ENCODE measurements at regions not wholly inside any gene's neighbourhood (a gene's known extent, or its start where the extent isn't known, plus 50 kb on each side); places are given as distances from the start of the nearest gene placed in this dataset.
"Not testable (repeated sequence)": the region's sequence is repeated elsewhere in the genome, so short reads cannot be mapped to it uniquely, and the experiment has no call there.

DNA sequence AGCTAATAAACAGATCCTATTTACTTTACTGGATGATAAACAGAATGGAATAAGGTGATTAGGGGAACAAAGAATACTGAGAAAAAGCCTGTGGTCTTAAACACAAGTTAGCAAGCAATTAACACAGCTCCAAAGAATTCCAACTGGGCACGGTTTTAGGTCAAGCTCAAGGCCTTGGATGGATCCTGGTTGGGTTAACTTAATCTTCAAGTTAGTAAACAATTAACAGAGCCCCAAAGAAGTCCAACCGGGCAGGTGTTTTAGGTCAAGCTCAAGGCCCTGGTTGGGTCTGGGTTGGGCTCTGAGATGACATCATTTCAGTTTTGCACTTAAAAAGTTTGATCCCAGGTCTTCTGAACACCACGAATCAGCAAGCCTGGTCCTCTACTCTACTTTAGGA lies 1086.3 kb upstream of the TMPRSS15 start:
- ChIA-PET CTCF (no interaction called here), POLR2A (no interaction called here)
- no peak for DNase-seq (ENCODE audit: extremely low spot score)
- no peak for TF ChIP-seq CTBP1 (IDR thresholded peaks at IDR 0.05; ENCODE audit: borderline replicate concordance)
- TF ChIP-seq NFRKB (IDR thresholded peaks at IDR 0.05): no peak
- no peak for TF ChIP-seq SUZ12 (IDR thresholded peaks at IDR 0.05)
- no peak for TF ChIP-seq FOXK2 (IDR thresholded peaks at IDR 0.05)
- TF ChIP-seq ELF4 (IDR thresholded peaks at IDR 0.05): no peak

DNA sequence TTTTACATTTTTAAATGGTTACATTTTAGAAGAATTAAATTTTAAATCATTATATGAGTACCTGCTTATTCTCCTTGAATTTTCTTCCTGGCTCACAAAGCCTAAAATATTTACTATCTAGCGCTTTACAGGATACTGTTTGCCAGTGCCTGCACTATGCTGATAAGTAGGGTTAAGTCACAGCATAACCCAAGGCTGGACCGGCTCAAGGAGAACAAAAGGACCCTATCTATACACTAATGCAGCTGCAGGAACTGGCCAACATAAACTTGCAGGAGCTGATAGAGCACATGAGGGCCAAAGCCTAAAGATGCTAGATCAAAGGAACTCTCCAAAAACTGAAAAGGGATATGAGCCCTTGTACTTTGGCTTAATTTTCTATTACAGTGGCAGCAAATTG lies 1086.9 kb upstream of the TMPRSS15 start:
- CTCF ChIA-PET: no interaction called here
- POLR2A ChIA-PET: no interaction called here
- TF ChIP-seq SUZ12 (IDR thresholded peaks at IDR 0.05) (no peak), LEF1 (IDR thresholded peaks at IDR 0.05; ENCODE audit: borderline replicate concordance) (no peak), FOXM1 (IDR thresholded peaks at IDR 0.05; ENCODE audit: borderline replicate concordance) (no peak), SP1 (IDR thresholded peaks at IDR 0.05) (no peak), FOXA1 (IDR thresholded peaks at IDR 0.05) (no peak), FOXK2 (IDR thresholded peaks at IDR 0.05) (no peak), HDGF (IDR thresholded peaks at IDR 0.05; ENCODE audit: borderline replicate concordance) (no peak), TARDBP (IDR thresholded peaks at IDR 0.05) (no peak), CTBP1 (IDR thresholded peaks at IDR 0.05; ENCODE audit: borderline replicate concordance) (no peak), BHLHE40 (IDR thresholded peaks at IDR 0.05; ENCODE audit: borderline replicate concordance) (no peak), ELF4 (IDR thresholded peaks at IDR 0.05) (no peak), L3MBTL2 (conservative IDR thresholded peaks at IDR 0.05) (no peak), NFRKB (IDR thresholded peaks at IDR 0.05) (no peak), ZNF384 (IDR thresholded peaks at IDR 0.05) (no peak), ARNT (IDR thresholded peaks at IDR 0.05) (no peak)
- TF ChIP-seq, protein P1, sequence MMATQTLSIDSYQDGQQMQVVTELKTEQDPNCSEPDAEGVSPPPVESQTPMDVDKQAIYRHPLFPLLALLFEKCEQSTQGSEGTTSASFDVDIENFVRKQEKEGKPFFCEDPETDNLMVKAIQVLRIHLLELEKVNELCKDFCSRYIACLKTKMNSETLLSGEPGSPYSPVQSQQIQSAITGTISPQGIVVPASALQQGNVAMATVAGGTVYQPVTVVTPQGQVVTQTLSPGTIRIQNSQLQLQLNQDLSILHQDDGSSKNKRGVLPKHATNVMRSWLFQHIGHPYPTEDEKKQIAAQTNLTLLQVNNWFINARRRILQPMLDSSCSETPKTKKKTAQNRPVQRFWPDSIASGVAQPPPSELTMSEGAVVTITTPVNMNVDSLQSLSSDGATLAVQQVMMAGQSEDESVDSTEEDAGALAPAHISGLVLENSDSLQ (IDR thresholded peaks at IDR 0.05): no peak
- DNase-seq (ENCODE audit: extremely low spot score): no peak

DNA sequence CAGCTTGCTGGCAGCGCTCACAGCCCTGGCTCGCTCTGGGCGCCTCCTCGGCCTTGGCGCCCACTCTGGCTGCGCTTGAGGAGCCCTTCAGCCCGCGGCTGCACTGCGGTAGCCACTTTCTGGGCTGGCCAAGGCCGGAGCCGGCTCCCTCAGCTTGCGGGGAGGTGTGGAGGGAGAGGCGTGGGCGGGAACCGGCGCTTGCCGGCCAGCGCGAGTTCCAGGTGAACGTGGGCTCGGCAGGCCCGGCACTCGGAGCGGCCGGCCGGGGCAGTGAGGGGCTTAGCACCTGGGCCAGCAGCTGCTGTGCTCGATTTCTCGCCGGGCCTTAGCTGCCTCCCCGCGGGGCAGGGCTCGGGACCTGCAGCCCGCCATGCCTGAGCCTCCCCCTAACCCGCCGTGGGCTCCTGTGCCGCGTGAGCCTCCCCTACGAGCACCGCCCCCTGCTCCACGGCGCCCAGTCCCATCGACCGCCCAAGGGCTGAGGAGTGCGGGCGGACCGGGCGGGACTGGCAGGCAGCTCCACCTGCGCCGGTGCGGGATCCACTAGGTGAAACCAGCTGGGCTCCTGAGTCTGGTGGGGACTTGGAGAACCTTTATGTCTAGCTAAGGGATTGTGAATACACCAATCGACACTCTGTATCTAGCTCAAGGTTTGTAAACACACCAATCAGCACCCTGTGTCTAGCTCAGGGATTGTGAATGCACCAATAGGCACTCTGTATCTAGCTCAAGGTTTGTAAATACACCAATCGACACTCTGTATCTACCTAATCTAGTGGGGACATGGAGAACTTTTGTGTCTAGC lies 1090.1 kb upstream of the TMPRSS15 start:
- DNase-seq (ENCODE audit: extremely low spot score); POLR2A ChIA-PET; CTCF ChIA-PET: not testable (repeated sequence)

DNA sequence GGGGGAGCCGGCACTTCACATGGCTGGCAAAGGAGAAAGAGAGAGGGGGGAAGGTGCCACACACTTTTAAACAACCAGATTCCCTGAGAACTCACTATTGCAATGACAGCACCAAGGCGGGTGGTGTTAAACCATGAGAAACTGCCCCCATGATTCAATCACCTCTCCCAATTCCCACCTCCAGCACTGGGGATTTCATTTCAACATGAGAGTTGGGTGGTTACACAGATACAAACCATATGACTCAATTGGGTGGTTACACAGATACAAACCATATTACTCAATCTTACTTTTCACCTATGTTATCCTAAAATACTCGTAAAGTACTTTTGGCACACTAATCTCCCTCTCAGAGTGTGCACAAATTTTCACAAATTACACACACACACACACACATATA lies 1097.5 kb upstream of the TMPRSS15 start:
- ChIA-PET POLR2A (no interaction called here), CTCF (no interaction called here)
- DNase-seq (ENCODE audit: extremely low spot score): no peak
- TF ChIP-seq ZNF384 (IDR thresholded peaks at IDR 0.05) (no peak), NFRKB (IDR thresholded peaks at IDR 0.05) (no peak), L3MBTL2 (conservative IDR thresholded peaks at IDR 0.05) (no peak), CTBP1 (IDR thresholded peaks at IDR 0.05; ENCODE audit: borderline replicate concordance) (no peak), FOXA1 (IDR thresholded peaks at IDR 0.05) (no peak), ARNT (IDR thresholded peaks at IDR 0.05) (no peak), BHLHE40 (IDR thresholded peaks at IDR 0.05; ENCODE audit: borderline replicate concordance) (no peak), TARDBP (IDR thresholded peaks at IDR 0.05) (no peak), HDGF (IDR thresholded peaks at IDR 0.05; ENCODE audit: borderline replicate concordance) (no peak), LEF1 (IDR thresholded peaks at IDR 0.05; ENCODE audit: borderline replicate concordance) (no peak), FOXK2 (IDR thresholded peaks at IDR 0.05) (no peak), ELF4 (IDR thresholded peaks at IDR 0.05) (no peak), FOXM1 (IDR thresholded peaks at IDR 0.05; ENCODE audit: borderline replicate concordance) (no peak)
- TF ChIP-seq, protein P1 (IDR thresholded peaks at IDR 0.05): no peak

DNA sequence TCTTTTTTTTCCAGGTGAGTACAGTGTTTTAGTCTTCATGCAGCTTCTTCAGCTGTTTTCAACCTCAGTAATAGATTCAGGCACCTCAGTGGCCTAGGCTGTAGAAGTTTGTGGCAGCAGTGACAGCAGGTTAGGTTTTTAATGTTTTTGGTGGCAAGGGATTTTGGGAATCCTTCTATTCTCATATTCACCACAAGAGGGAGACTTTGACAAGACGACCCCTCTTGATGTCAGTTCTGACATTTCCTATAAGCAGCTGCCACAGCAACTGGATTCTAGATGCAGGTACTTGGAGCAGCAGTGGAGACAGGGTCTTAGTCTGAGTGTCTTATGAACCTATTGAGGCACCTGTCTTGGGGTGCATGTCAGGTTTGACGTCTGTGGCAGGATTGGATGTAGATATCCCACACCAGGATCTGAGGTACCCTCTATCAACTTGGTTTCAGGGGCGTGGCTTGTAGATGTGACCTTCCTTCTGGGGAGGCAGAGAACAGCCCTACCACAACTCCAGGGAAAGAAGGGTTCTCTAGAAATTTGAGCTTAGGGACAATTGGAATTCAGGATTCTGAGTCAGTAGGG lies 1104.2 kb upstream of the TMPRSS15 start:
- peak; percentile 18 for DNase-seq (ENCODE audit: extremely low spot score)
- POLR2A ChIA-PET: no interaction called here
- TF ChIP-seq ARNT (IDR thresholded peaks at IDR 0.05) (no peak), LEF1 (IDR thresholded peaks at IDR 0.05; ENCODE audit: borderline replicate concordance) (no peak), SUZ12 (IDR thresholded peaks at IDR 0.05) (no peak), L3MBTL2 (conservative IDR thresholded peaks at IDR 0.05) (no peak), HDGF (IDR thresholded peaks at IDR 0.05; ENCODE audit: borderline replicate concordance) (no peak), NFRKB (IDR thresholded peaks at IDR 0.05) (no peak), ZNF384 (IDR thresholded peaks at IDR 0.05) (no peak), FOXK2 (IDR thresholded peaks at IDR 0.05) (no peak), SP1 (IDR thresholded peaks at IDR 0.05) (no peak), FOXM1 (IDR thresholded peaks at IDR 0.05; ENCODE audit: borderline replicate concordance) (no peak), CTBP1 (IDR thresholded peaks at IDR 0.05; ENCODE audit: borderline replicate concordance) (no peak), ELF4 (IDR thresholded peaks at IDR 0.05) (no peak), TARDBP (IDR thresholded peaks at IDR 0.05) (no peak), FOXA1 (IDR thresholded peaks at IDR 0.05) (no peak), BHLHE40 (IDR thresholded peaks at IDR 0.05; ENCODE audit: borderline replicate concordance) (no peak)
- TF ChIP-seq, protein P1 (IDR thresholded peaks at IDR 0.05): no peak
- CTCF ChIA-PET: interaction anchor here (0.6 kb wide), 1 partner anchor 811 kb away, joined by 3 read pairs; no protein-coding TSS in a partner anchor

DNA sequence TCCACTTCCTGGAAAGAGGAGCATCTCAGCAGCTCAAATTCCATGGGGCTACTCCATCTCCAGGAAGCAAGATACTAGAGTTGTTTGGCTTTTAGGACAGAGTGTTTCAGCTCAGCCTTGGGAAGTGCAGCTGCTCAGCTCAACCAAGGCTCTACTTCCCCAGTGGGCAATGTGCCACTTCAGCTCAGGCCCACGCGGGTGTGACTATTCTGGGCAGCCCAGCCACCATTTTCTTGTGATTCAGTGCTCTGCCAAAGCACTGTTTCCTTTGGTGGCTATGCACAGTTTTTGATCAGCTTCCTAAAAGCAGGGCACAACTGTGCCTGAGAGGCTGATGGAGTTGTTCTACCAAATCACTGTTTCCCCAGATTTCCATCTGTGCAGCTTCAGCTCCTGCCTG lies 1104.9 kb upstream of the TMPRSS15 start:
- DNase-seq (ENCODE audit: extremely low spot score): no peak
- CTCF ChIA-PET: interaction anchor here (0.6 kb wide), 1 partner anchor 811 kb away, joined by 3 read pairs; no protein-coding TSS in a partner anchor
- POLR2A ChIA-PET: no interaction called here
- TF ChIP-seq CTBP1 (IDR thresholded peaks at IDR 0.05; ENCODE audit: borderline replicate concordance): no peak
- TF ChIP-seq LEF1 (IDR thresholded peaks at IDR 0.05; ENCODE audit: borderline replicate concordance): no peak
- TF ChIP-seq ZNF384 (IDR thresholded peaks at IDR 0.05): no peak
- TF ChIP-seq FOXK2 (IDR thresholded peaks at IDR 0.05): no peak
- no peak for TF ChIP-seq NFRKB (IDR thresholded peaks at IDR 0.05)
- TF ChIP-seq ARNT (IDR thresholded peaks at IDR 0.05): no peak
- no peak for TF ChIP-seq L3MBTL2 (conservative IDR thresholded peaks at IDR 0.05)
- TF ChIP-seq BHLHE40 (IDR thresholded peaks at IDR 0.05; ENCODE audit: borderline replicate concordance): no peak
- TF ChIP-seq SUZ12 (IDR thresholded peaks at IDR 0.05): no peak
- no peak for TF ChIP-seq TARDBP (IDR thresholded peaks at IDR 0.05)
- TF ChIP-seq ELF4 (IDR thresholded peaks at IDR 0.05): no peak
- TF ChIP-seq HDGF (IDR thresholded peaks at IDR 0.05; ENCODE audit: borderline replicate concordance): no peak
- TF ChIP-seq, protein P1 (IDR thresholded peaks at IDR 0.05): no peak
- no peak for TF ChIP-seq FOXA1 (IDR thresholded peaks at IDR 0.05)
- TF ChIP-seq FOXM1 (IDR thresholded peaks at IDR 0.05; ENCODE audit: borderline replicate concordance): no peak
- no peak for TF ChIP-seq SP1 (IDR thresholded peaks at IDR 0.05)

Measured in HEK293T (cell line).